SKM-1 (cell line): ENCODE measurements at regions not wholly inside any gene's neighbourhood (a gene's known extent, or its start where the extent isn't known, plus 50 kb on each side); places are given as distances from the start of the nearest gene placed in this dataset.

Experiments
- DNase-seq: peaks from one replicate; lab custom pipeline; 2025; ENCODE audit not compliant: unreplicated experiment; lab: John Stamatoyannopoulos, UW

DNA sequence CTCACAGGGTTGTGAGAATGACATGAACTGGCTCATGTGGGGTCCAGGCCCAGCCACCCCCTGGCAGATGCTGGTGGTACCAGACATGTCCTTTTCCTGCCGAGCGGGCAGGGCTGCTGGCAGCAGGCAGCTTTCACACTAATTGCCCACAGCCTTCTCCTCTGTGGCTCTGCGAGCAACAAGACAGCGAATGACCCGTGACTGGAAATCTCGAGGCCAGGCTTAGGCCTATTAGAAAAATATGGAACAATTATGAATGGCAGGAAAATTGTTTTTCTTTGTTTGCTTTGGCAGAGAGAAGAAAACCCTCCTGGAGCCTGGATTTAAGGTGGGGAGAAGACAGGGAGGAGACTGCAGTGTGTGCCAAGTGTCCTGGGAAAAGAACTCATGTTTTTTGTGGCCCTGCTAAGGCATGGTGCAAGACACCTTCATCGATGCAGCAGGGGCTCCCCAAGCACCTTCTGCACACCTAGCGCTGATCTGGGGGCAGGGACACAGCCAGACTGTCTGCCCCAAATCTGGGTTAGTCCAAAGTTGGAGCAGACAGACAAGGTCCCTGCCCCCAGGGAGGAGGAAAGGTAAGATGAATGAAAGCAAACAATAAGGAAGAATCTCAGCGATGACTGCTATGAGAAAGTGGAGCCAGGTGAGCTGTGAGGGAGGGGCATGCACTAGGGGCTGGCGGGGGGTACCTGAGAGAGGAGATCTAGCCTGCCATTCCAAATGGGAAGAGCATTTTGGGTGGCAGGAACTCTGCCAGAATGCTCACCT lies 193.8 kb upstream of the TLE3 start:
- DNase-seq, result no peak

DNA sequence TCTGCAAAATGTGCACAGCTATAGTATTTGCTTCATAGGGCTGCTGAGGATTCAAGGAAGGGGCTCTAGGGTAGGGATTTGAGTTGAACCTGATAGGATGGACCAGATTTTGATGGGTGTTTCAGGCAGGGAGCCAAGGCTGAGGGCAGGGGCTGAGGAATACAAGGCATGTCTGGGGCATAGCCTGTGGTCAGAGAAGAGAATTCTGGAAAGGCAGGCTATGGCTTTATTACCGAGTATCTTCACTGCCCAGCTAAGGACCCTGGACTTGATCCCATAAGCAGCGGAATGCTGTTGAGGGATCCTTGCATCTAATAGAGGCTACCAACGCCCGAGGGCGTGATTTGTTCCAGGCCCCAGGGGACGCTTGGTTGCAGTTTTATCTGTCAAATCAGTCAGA lies 193.0 kb upstream of the TLE3 start:
- no peak for DNase-seq

DNA sequence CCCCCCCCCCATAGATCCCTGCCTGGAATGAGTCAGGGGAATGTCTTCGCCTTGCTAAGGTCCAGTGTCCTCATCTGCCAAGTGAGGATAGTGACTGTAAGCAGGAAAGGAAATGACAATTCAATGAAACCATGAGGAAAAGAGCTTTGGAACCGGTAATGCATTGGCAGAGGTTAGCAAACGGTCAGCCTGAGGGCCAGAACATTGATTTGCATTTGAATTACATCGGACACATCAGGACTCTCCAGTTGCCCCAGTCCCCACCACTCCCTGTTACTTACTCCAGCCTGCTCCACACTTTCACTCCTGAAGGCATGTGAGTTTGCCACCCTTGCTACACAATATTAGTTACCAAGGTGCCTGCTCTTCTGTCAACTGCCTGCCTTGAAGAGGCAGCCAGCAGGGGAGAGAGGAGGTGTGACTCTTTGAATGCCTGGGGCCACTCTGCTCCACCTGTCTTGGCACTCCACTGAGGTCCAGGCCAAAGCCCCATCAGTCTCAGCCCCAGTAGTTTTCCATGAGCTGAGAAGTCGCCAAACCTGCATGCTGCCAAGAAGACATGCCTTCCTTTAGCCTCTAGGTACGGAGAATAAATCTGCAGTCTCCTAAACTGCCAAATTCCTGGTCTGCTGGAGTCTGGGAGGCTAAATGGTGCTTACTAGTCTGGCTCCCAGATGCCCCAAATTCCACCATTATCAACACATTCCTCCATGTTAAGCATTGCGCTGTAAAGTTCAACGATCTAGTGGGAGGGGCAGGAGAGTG lies 191.7 kb upstream of the TLE3 start:
- DNase-seq, result no peak

DNA sequence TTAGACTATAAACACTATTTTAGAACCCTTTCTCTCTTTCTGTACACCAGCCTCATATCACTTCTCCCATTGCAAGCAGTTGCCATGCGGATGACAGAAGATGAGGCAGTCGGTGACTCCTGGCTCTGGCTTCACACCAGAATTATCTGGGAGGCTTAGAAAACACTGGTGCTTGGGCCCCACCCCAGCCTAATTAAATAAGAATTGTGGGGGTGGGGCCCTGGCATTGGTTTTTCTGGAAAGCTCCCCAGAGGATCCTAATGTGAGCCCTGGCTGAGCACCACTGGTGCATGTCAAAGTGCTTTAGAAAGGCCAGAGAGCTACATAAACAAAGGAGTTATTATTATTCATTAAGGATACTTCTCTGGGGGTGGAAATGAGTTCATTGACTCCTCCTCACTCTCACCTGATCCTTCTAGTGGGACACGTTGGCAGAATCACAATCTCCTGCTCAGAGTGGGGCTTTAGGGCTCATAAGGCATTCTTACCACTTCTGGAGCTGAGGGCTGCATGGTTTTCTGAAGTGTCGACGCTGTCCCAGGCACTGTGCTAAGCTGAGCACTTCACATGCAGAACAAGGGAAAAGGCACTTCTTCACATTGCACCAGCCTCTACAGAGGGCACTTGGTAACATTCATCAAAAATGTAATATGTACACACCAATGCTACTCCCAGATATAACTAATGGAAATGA lies 188.5 kb upstream of the TLE3 start:
- no peak for DNase-seq

DNA sequence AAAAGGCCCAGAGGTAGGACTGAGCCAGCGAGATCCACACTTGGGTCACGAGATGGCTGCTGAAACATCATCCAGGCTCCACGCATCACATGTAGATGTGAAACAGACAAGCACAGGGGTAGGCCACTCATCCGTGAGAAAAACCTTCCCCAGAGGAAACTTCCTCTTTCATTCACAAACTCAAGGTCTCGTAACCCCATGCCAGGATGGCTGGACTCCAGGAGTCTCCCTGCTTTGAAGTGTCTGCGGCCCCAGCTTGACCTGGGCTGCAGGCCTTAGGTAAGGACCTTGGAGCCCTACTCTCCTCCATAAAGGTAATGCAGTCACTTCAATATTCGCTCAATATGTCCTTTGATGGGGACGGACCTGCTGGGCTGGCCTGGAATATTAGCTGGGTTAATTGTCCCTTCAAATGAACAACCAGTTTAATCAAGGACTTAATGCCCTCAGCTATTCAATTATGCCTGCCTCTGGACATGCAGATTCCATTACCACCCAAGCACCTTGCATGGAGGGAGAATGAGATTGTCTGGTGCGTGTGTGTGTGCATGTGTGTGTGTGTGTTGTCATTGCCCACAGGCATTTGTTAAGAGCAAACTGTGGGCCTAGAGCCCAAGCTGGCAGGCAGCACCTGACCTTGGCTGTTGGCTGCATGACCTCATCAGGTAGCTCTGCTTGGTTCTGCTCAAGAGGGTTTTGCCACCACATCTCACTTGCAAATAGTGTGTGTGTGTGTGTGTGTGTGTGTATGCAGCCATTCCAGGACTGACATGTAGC lies 186.9 kb upstream of the TLE3 start:
- no peak for DNase-seq

DNA sequence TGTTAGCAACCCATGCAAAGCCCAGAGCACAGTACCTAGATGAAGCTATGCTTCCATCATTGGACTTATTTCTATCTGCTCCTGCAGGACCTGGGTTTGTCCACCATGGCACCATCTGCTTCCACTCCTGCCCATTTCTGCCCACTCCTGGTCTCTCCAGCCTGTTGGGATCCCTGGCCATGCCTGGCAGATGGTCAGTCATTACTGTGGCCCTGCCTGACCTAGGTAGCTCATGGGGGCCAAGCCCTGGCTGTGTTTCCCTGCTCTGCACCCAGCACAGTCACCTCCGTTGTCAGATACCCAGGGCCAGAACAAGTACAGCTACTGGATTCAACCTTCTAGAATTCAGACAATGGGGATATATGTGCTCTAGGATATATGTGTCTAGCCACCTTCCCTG lies 185.8 kb upstream of the TLE3 start:
- DNase-seq, result no peak

DNA sequence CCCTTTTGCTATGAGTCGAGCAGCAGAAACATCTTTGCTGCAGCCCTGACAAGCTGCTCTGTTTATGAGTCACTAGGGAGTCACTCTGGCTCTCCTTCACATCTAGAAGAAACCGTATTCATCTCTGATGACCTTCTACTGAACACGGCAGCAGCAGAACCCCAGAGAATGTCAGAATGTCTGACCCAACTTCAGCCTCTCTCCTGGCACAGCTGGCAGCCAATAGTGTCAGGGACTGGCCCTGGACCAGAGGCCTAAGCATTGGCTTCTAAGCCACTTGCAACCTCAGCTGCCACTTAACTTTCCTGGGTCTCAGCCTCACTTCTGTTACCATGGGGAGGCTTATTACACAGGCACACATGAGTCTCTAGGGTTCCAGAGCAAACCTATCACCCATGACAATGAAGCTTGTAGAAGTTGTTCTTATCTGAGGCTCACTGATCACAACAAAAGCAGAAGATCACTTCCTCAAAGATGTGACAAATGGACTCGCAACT lies 184.1 kb upstream of the TLE3 start:
- DNase-seq, result no peak

DNA sequence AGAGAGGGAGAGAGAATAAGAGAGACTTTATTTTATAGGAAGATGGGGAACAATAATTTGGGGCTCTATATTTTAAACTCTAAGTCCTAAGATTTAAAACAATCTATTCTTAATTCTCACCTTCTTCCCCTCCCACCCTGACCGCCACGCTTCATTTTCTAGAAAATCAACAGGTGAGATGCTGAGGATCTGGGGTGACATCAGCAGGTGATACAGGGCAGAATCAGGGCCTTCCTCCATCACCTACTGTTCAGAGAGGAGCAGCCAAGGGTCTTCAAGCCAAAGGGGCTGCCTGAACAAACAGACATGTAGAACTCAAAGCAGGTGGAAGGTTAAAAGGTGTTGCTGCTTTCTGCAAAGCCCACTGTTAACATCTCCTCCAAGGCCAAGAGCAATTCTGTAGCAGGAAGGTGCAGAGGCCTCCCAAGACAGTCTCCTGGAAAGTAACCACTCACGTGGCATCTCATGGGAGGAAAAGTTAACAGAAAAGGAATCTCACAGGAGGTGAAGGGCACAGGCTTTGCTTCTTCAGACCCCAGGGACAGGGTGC lies 183.6 kb upstream of the TLE3 start:
- no peak for DNase-seq

DNA sequence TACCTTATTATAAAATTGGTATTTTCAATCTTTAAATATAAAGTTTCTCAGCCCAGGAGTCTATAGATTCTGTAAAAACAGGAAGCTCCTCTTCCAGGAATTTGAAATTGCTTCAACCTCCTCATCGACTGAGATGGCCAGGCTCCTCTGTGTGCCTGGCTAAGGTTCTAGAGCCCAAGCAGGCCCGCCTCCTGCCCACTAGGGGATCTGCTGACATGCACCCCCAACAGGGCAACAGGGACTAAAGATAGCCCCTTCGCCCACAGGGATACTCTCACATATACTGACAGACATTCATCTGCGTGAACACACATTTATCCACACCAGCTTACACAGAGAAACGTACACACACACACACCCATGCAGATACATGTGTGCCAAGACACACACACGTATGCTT lies 183.1 kb upstream of the TLE3 start:
- DNase-seq, result no peak

DNA sequence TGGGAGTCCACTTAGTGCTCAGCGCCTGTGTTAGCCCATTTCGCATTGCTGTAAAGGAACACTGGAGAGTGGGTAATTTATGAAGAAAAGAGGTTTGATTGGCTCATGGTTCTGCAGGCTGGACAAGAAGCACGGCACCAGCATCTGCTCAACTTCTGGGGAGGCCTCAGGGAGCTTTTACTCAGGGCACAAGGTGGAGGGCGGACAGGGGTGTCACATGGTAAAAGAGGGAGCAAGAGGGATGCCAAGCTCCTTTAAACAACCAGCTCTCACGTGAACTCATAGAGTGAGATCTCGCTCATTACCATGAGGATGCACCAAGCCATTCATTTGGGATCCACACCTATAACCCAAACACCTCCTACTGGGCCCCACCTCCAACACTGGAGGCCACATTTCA lies 181.4 kb upstream of the TLE3 start:
- DNase-seq, result no peak

DNA sequence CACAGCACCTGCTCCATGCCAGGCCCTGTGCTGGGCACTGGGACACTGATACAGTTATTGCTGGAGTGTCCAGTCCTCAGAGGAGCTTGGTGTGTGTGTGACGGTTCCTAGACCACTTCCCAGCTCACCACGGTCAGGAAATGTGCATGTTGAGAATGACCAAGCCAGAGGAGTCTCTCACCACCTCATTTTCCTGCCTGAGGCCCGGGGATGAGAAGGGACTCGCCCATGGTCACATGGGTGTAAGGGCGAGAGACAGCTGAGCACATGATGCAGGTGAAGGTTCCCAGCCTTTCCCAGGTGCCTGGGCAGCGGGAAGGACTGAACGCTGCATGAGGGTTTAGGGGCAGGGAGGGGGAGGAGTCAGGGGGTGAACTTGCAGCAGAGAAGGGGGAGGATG lies 180.9 kb upstream of the TLE3 start:
- no peak for DNase-seq

DNA sequence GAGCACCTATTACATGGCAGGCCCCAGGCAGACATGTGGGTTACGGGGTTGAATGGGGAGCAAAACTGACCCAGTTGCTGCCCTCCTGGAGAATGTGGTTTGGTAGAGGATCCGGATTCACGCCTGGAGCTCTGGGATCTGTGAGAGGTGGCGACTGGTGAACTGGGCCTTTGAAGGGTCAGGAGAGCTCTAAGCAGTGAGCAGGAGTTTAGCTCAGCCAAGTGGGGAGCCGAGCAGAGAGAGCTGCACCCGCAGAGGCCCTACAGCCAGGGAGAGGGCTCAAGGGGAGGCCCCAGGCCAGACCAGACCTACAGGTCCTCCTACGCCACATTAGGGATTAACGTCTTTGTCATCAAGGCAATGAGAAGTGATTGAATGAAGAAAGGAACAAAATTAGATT lies 179.8 kb upstream of the TLE3 start:
- DNase-seq, result no peak

DNA sequence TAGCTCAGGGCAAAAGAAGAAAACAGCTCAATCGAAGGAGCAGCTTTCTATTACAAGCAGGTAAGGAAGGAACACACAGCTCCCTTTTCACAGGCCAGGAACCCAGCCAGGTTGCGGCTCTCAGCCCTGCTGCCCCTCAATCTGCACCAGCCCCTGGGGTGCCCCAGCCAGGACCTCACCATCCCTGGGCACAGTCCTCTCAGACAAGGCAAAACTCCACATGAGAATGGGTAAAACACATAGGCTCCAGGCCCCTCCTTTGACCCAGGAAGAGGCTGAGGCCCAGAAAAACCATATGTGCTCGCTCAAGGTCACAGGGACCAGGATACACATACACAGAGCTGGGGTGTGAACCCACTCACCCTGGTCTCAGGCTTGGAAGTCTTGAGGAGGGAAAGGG lies 178.7 kb upstream of the TLE3 start:
- DNase-seq, result no peak

DNA sequence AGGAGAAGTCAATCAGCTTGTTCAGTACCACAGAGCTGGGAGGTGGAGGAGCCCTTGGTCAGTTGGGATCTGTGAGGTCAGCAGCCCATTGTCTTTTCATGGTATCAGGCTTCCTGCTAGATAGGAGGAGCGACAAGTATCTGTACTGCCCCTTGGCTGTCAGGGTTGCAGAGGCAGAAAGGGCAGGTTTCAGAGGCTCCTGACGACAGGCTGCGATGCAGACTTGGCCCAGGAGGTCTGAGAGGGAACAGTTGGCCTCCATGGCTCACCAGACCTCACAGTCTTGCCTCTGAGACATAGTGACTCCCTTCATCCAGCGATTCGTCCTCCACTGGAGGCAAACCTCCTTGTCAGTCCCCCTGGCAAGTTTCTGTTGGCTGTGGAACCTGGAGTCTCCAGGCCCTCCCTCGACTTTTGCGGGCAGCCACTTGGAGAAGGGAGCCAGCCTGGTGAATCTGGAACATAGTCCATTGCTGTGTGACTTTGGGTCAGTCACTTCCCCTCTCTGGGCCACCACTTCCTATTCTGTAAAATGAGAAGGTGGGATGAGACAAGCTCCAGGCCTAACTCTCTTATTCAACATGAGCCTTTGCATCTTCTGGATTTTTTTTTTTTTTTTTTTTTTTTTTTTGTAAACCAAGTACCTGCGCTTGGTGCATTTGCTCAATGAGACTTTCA lies 177.9 kb upstream of the TLE3 start:
- no peak for DNase-seq

DNA sequence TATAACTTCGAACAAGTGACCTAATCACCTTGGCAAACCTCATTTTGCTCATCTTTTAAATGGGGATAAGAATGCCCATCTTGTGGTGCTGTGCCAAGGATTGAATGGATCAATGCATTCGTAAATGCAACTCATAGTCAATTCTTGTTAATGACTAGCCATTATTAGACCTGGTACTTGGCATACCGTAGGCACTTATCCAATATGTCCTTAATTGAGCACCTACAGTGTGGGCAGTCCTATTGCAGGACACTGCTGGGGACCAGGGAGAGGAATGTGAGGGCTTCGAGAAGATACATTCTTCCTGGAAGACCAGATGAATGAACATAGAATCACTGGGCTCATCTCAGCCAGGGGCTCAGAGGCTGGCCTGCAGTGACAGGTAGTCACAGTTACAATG lies 177.2 kb upstream of the TLE3 start:
- DNase-seq, result no peak

DNA sequence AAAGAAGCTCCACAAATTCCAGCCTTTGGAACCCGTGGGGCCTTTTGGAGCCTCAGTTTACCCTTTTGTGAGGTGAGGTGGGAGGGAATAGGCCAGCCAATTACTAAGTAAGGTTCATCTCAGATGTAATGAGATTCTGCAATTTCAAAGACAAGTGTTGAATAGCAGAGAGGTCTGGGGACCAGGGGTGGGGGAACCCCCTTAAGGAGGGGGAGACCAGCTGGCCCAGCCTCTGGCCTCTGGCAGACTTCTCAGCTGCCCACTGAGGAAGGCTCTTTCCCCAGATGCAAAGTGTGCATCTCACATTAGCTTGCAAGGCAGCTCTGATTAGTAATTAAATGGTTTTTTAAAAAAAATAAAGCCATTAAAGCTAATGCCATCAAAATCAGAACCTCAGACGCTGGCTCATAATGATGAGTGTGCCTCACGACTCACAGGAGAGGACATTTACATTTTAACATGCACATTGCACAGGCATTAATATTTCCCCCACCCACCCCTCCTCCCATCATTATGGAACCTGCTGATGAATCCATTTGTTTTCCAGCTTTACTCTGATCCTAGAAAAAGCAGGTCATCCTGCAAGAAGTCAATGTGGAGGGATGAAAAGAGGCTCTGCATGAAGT lies 176.7 kb upstream of the TLE3 start:
- no peak for DNase-seq

DNA sequence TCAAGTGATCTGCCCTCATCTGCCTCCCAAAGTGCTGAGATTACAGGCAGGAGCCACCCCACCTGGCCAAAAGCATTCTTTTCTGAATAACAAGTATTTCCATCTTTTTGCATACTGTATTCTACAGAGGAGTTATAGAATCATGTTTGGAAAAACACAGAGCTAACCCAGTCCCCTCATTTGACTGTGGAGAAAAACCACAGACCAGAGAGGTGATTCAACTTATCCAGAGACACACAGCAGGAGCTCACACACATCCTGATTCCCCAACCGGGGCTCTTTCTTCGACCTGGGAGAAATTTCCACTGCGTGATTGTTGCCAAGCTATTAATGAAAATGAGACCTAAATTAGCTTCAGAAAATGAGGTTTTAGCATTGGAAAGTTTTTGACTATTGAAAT lies 176.1 kb upstream of the TLE3 start:
- no peak for DNase-seq

DNA sequence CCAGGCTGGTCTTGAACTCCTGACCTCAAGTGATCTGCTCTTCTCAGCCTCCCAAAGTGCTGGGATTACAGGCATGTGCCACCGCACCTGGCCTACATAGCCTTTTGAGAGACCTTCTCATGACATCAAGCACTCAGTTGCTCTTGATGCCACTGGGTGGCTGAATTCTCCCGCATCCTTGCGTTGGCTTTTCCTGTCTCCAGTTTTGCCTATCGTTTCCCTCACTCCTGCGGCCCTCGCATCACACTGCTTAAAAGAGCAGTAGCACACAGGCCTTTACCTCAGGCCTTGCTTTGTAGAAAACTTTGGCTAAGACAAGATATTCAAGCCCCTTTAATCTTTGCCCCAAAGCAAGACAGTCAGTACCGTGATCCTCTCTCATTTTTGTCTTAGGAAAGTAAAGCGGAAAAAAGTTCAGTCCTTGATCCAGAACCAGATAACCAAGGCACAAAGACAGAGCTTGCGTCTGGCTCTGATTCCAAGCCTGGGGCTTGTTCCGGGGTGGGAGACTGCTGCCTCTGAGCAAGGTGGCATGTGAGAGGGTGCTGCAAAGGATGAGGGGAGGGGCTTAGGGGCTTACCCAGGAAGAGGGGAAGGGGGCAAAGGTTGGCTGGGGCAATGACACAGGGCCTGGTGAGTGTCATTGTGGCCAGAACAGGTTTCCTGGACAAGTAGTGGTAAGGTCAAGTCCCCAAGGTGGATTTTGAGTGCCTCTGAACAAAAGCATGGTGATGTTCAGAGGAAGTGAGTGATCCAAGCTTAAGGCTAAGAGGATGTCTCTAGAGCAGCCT lies 175.0 kb upstream of the TLE3 start:
- no peak for DNase-seq

DNA sequence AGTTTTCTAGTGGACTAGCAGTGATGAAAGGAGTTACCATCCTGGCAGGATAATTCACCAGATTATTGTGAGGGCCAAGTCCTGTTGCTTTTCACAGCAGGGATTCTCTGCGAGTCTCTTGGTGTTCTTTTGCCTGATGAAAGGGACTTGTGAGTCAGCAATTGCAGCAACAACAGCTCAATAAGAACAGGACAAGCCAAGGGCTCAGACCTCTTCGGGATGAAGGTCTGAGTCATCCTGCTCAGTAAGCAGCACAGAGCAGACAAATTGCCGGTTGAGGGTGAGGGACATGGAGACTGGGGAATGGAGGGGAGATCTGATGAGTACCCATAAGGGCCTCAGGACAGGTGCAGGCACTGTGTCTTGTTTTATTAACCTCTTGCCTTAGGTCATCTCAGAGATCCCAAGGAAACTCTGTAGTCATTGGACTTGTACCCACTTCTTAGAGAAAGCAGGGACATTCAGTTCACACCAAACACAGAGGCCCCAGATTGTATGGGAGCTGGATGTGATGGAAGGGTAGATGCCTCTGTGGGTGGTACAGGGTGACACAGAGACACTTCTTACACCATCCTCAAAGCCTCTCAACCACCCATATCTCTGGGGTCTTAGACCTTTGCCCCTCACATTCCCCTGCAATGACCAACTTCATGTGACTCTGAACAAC lies 173.8 kb upstream of the TLE3 start:
- DNase-seq, result peak; percentile 23
